ENCODE measurements at regions not wholly inside any gene's neighbourhood (a gene's known extent, or its start where the extent isn't known, plus 50 kb on each side); places are given as distances from the start of the nearest gene placed in this dataset.
"Not testable (repeated sequence)": the region's sequence is repeated elsewhere in the genome, so short reads cannot be mapped to it uniquely, and the experiment has no call there.

GRCh38 chr3:127084401-127084990, 101.6 kb downstream of the PLXNA1 start:
- H3K36me3 Mint-ChIP-seq (ENCODE audit: low read depth): no peaks in the 10 kb centered on the region
- CTCF ChIA-PET: no interaction called here
- intact Hi-C loops (cut with micrococcal nuclease): no loop called here
- peaks cover 27% of the 10 kb centered on the region for H3K27me3 Mint-ChIP-seq
- no peak for DNase-seq
- no peak for ATAC-seq (ENCODE audit: low read depth)
- POLR2A ChIA-PET: no interaction called here
- H3K4me1 Mint-ChIP-seq: no peaks in the 10 kb centered on the region
- no peaks in the 10 kb centered on the region for H3K9me3 Mint-ChIP-seq
- no peak for TF ChIP-seq CTCF (IDR thresholded peaks at IDR 0.05)
- no peak overlapping the region for H3K4me3 Mint-ChIP-seq
- H3K27ac Mint-ChIP-seq: no peak overlapping the region

GRCh38 chr3:127085576-127085975, 102.7 kb downstream of the PLXNA1 start:
- CTCF ChIA-PET: no interaction called here
- no peak for ATAC-seq (ENCODE audit: low read depth)
- POLR2A ChIA-PET: no interaction called here
- intact Hi-C loops (cut with micrococcal nuclease): no loop called here
- DNase-seq: no peak
- Mint-ChIP-seq H3K4me1 (no peaks in the 10 kb centered on the region), H3K27me3 (peaks cover 27% of the 10 kb centered on the region), H3K9me3 (no peaks in the 10 kb centered on the region), H3K27ac (no peak overlapping the region), H3K4me3 (no peak overlapping the region), H3K36me3 (ENCODE audit: low read depth) (no peaks in the 10 kb centered on the region)
- no peak for TF ChIP-seq CTCF (IDR thresholded peaks at IDR 0.05)

GRCh38 chr3:127086591-127086990, 103.7 kb downstream of the PLXNA1 start:
- H3K4me1 Mint-ChIP-seq; H3K36me3 Mint-ChIP-seq (ENCODE audit: low read depth); POLR2A ChIA-PET; intact Hi-C loops (cut with micrococcal nuclease); H3K9me3 Mint-ChIP-seq; ATAC-seq (ENCODE audit: low read depth); H3K4me3 Mint-ChIP-seq; CTCF ChIA-PET; DNase-seq; H3K27ac Mint-ChIP-seq: not testable (repeated sequence)
- H3K27me3 Mint-ChIP-seq: peaks cover 20% of the 10 kb centered on the region

GRCh38 chr3:127087441-127087840, 104.5 kb downstream of the PLXNA1 start:
- ChIA-PET CTCF (no interaction called here), POLR2A (no interaction called here)
- Mint-ChIP-seq H3K27ac (no peak overlapping the region), H3K4me3 (no peak overlapping the region), H3K36me3 (ENCODE audit: low read depth) (no peaks in the 10 kb centered on the region), H3K27me3 (peaks cover 19% of the 10 kb centered on the region), H3K9me3 (no peaks in the 10 kb centered on the region), H3K4me1 (no peaks in the 10 kb centered on the region)
- no peak for DNase-seq
- TF ChIP-seq CTCF (IDR thresholded peaks at IDR 0.05): no peak
- ATAC-seq (ENCODE audit: low read depth): no peak
- intact Hi-C loops (cut with micrococcal nuclease): no loop called here

GRCh38 chr3:127088511-127089351, 104.2 kb upstream of the PRR23E start:
- ATAC-seq (ENCODE audit: low read depth) (no peak), DNase-seq (no peak)
- Mint-ChIP-seq H3K9me3 (no peaks in the 10 kb centered on the region), H3K36me3 (ENCODE audit: low read depth) (no peaks in the 10 kb centered on the region), H3K27ac (no peak overlapping the region), H3K4me1 (no peaks in the 10 kb centered on the region), H3K4me3 (no peak overlapping the region), H3K27me3 (peaks cover 17% of the 10 kb centered on the region)
- ChIA-PET CTCF (no interaction called here), POLR2A (no interaction called here)
- TF ChIP-seq CTCF (IDR thresholded peaks at IDR 0.05): no peak
- intact Hi-C loops (cut with micrococcal nuclease): no loop called here
